HG03066 (cell line): ENCODE measurements at regions not wholly inside any gene's neighbourhood (a gene's known extent, or its start where the extent isn't known, plus 50 kb on each side); places are given as distances from the start of the nearest gene placed in this dataset.
"Not testable (repeated sequence)": the region's sequence is repeated elsewhere in the genome, so short reads cannot be mapped to it uniquely, and the experiment has no call there.

Source experiments
- ATAC-seq: cut with Tn5 transposase; IDR thresholded peaks from one replicate; pipeline ENCODE4 v1.9.1; 2021; ENCODE audit warnings: low read depth; ENCODE audit not compliant: unreplicated experiment

GRCh38 chr4:174084542-174084941, 198.9 kb downstream of the FBXO8 start:
- ATAC-seq, result no peak

GRCh38 chr4:174080361-174080760, 203.1 kb downstream of the FBXO8 start:
- ATAC-seq, result no peak

DNA sequence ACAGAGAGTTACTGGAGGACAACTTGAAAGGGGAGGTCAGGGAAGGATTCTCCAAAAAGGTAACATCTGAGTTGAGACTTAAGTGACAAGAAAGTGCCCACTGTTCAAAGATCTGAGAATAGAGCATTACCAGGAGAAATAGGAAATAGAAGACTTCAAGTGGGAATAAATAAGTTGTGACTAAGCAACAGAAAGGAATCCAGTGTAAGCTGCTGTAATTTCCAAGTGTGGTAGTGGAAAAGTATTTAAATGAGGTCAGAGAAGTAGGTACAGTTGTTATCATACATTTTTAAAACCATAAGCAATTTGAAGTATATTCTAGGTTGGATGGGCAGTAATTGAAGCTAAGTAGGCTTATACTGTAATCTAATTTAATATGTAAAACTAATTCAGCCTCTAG, 211.9 kb downstream of the FBXO8 start:
- ATAC-seq, result no peak

DNA sequence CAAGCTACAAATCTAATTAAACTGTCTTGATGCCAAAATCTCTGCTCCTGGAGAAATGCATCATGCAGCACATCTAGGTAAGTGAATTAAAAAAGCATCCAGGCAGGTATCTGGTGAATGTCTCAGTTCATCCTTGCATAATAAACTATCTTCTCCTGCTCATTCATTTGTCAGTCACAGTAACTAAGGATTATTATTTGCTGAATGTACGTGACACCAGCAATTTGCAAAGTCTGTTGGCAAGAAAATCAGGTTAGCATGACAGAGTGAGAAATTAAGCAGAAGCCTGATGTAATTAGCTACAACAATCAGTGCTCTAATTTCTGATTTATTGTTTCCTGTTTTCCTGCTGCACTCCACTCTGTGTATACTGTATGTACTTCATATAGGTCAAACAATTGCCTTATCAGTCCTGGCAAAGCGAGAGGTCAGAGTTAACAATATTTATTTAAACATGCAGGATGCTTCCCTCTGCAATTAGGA, 213.6 kb downstream of the FBXO8 start:
- no peak for ATAC-seq

- no peak for ATAC-seq
Observed at GRCh38 chr4:174066611-174067205, 216.8 kb downstream of the FBXO8 start.

GRCh38 chr4:174062831-174063230, 220.6 kb downstream of the FBXO8 start:
- ATAC-seq, result no peak

DNA sequence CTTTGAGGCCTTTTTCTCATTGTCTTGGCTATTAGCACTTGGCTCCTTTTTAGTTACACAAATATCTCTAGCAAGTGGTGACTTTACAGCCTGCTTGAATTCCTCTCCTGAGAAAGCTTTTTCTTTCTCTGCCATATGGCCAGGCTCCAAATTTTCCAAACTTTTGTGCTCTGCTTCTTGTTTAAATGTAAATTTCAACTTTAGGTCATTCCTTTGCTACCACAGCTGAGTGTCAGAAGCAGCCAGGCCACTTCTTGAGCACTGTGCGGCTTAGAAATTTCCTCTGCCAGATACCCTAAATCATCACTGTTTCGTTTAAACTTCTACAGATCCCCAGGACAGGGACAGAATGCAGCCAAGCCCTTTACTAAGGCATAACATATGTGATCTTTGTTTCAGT, 222.4 kb downstream of the FBXO8 start:
- ATAC-seq, result no peak

DNA sequence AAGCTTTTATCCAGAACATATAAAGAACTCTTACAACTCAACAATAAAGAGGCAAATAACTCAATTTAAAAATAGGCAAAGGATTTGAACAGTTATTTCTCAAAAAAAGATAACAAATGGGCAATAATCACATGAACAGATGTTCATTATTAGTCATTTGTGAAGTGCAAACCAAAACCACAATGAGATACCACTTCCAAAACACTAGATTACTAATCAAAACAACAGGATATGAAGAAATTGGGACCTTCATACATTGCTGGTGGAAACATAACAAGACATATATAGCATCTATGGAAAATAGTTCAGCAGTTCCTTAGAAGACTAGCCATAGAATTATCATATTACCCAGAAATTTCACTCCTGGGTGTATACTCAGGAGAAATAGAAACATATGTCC, 224.6 kb downstream of the FBXO8 start:
- ATAC-seq, result no peak

DNA sequence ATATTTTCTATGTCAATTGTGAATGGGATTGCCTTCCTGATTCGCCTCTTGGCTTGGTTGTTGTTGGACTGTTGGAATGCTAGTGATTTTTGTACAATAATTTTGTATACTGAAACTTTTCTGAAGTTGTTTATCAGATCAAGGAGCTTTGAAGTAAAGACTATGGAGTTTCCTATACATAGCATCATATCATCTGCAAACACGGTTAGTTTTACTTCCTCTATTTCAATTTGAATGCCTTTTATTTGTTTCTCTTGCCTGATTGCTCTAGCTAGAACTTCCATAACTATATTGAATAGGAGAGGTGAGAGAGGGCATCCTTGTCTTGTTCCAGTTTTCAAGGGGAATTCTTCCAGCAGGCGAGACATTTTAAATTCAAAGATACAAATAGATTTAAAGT, 226.5 kb downstream of the FBXO8 start:
- no peak for ATAC-seq

- ATAC-seq, result no peak
Observed at GRCh38 chr4:174055344-174055743, 228.1 kb downstream of the FBXO8 start.

DNA sequence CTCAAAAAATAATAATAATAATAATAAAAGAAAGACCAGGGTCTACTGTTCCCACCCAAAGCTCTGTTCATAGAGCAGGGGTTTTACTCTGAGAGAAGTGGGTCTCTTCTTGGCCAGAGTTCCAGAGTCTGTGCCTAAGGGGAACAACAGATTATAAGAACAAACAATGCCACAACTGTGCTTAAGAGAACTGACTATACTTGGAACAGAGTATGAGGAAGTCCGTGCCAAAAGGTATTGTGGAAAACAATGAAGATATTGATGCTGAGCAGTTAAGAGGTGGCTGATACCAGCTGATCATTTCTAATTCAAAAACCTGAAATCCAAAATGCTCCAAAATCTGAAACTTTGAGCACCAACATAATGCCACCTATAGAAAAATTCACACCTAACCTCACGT, 229.6 kb downstream of the FBXO8 start:
- no peak for ATAC-seq

DNA sequence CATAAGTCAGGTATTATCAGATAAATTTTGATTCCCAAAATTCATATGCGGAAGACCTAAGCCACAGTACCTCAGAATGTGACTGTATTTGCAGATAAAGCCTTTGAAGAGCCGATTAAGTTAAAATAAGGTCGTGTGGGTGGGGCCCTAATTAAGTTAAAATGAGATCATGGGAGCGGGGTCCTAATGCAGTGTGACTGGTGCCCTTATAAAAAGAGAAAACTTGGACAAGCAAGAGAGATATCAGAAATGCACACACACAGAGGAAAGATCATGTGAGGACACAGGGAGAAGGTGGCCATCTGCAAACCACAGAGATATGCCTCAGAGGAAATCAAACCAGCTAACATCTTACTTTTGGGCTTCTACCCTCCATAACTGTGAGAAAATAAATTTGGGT, 236.1 kb downstream of the FBXO8 start:
- no peak for ATAC-seq

DNA sequence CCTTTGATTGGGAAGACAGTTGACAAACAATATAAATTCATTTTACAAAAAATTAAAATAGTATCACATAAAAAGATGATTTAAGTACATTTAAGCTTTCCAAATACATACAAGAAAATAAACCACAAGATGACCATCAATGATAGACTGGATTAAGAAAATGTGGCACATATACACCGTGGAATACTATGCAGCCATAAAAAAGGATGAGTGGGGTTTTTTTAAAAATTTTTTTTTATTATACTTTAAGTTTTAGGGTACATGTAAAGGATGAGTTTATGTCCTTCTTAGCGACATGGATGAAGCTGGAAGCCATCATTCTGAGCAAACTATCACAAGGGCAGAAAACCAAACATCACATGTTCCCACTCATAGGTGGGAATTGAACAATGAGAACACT, 237.6 kb downstream of the FBXO8 start:
- ATAC-seq, result not testable (repeated sequence)

GRCh38 chr4:174045381-174045780, 238.1 kb downstream of the FBXO8 start:
- ATAC-seq, result no peak

GRCh38 chr4:174041555-174042105, 241.8 kb downstream of the FBXO8 start:
- no peak for ATAC-seq

DNA sequence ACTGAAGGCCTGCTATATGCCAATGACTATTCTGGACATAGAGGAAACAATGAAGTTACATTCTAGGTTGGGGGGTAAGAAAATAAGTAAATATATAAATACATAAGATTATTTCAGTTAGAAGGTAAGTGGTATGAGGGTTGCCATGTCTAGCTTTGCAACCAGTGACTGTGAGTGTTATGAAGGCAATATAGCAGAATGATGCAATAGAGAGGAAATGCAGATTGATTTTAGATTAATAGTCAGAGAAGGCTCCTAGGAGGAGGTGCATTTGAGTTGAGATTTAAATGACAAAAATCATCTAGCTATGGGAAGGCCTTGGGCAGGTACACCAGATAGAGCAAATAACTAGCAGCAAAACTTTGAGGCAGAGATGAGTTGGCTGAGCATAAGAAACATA, 243.2 kb downstream of the FBXO8 start:
- ATAC-seq, result no peak

DNA sequence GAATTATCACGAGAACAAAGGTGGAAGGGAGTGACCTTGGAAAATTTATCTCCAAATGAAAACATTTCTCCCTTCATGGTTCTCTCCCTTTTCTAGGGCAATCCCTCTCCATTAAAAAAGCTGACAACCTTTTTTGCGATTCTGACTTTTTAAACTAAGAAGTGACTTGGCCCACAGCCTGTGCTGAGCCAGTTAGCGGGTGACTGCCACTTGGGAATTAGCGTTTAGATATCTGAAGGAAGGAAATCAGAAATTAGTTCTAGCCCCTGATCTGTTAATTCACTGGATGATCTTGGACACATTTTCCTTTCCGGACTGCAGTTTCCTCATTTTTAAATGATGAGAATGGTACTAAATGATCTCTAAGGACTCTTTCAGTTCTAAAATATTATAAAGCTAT, 245.0 kb downstream of the FBXO8 start:
- no peak for ATAC-seq

- ATAC-seq, result no peak
Observed at GRCh38 chr4:174037631-174038030, 245.8 kb downstream of the FBXO8 start.

DNA sequence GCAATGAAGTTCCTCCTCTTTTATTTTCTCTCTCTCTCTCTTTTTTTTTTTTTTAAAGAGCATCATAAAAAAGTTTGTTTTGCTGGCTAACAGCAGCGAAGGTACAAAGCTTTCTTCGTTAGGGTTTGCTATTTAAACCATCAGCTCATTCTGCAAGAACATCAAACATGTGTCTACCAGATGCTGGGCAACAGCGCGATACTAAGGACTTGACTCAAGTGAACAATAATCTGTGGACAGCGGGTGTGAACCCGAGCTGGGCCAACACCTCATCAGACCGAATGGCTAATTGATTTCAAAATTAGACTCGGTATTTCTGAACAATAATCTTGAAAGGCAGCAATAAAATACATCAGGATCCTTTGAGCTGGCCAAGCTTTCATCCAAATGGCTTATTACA, 246.4 kb downstream of the FBXO8 start:
- ATAC-seq, result no peak

- ATAC-seq, result no peak
Observed at GRCh38 chr4:174036576-174036975, 246.9 kb downstream of the FBXO8 start.

DNA sequence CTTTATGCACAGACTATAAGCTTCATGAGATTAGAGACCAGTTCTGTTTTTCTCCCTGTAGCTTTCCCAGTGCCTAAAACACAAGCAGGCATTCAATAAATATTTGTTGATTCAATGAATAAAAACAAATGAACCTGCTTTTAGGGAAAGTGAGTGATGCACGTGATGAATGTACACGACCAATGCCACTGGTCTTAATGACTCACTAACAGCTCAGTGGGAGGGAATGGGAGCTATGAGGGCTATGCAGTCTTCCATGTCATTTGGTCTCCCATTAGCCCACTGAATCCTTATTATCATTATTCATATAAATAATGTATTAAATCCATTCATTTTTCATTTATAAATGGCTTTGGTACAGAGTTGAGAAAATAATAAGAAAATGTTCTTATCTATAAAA, 247.4 kb downstream of the FBXO8 start:
- ATAC-seq, result no peak

- no peak for ATAC-seq
Observed at GRCh38 chr4:174023641-174024040, 259.8 kb downstream of the FBXO8 start.

DNA sequence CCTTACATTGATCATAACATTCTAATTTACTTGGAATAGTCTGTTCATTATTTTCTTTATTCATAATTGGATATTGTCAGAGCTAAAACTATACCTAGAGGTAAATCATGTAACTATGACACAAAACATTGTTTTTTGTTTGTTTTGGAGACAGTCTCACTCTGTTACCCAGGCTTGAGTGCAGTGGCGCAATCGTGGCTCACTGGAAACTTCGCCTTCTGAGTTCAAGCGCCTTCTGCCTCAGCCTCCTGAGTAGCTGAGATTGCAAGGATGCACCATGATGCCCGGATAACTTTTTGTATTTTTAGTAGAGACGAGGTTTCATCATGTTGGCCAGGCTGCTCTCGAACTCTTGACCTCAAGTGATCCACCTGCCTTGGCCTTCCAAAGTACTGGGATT, 265.2 kb downstream of the FBXO8 start:
- no peak for ATAC-seq
